Adrenal gland (tissue), 5 donors: ENCODE measurements at regions not wholly inside any gene's neighbourhood (a gene's known extent, or its start where the extent isn't known, plus 50 kb on each side); places are given as distances from the start of the nearest gene placed in this dataset.

Experiments
- POLR2A ChIP-seq, 2 donors: fragments of 450-650 bp; IDR thresholded peaks; one replicate each; pipeline ENCODE4 v1.6.1; 2017; ENCODE audit warnings: antibody characterized with exemption in 2 of 2, mild to moderate bottlenecking in 2 of 2, moderate library complexity in 1 of 2
- TF ChIP-seq, protein P1 (sequence below), 6 experiments: fragments of 450-650 bp in 4 of 6; fragments of 200-600 bp in 2 of 6; sonication (generic) in 1 of 6; IDR thresholded peaks; 1 replicate in 5 of 6; 2 replicates in 1 of 6; pipeline versions ENCODE4 v1.5.1 to v1.8.0; 2016 to 2021; ENCODE audit warnings: antibody characterized with exemption in 6 of 6, mild to moderate bottlenecking in 2 of 6, moderate library complexity in 1 of 6
- donor health status: DM: no; HTN: no; CAD: no.

DNA sequence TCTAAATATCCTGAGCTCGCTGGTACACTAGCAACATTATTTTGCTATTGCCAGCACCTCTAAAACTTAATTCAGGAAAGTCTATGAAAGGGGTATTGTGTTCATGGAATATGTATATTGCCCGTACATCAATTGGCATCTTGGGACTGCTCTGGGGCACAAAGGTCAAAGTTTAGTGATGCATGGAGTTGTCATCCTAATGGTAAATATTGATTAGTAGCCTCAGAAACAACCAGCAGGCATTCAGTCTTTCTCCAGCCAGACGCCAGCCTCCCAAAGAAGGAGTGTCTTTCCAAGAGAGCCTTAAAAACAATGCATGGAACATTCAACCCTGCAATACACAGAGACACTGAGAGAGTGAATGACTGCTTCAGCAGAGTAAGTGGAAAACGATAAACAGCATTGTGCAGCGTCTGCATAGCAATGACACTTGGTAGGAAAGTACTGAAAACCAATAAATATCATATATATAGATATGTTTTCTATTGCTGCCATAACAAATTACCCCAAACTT, 377.3 kb downstream of the SHQ1 start:
- TF ChIP-seq, protein P1, sequence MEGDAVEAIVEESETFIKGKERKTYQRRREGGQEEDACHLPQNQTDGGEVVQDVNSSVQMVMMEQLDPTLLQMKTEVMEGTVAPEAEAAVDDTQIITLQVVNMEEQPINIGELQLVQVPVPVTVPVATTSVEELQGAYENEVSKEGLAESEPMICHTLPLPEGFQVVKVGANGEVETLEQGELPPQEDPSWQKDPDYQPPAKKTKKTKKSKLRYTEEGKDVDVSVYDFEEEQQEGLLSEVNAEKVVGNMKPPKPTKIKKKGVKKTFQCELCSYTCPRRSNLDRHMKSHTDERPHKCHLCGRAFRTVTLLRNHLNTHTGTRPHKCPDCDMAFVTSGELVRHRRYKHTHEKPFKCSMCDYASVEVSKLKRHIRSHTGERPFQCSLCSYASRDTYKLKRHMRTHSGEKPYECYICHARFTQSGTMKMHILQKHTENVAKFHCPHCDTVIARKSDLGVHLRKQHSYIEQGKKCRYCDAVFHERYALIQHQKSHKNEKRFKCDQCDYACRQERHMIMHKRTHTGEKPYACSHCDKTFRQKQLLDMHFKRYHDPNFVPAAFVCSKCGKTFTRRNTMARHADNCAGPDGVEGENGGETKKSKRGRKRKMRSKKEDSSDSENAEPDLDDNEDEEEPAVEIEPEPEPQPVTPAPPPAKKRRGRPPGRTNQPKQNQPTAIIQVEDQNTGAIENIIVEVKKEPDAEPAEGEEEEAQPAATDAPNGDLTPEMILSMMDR (IDR thresholded peaks at IDR 0.05) = no peak
- no peak for TF ChIP-seq POLR2A (IDR thresholded peaks at IDR 0.05)
